HL-60 (cell line): ENCODE measurements at regions not wholly inside any gene's neighbourhood (a gene's known extent, or its start where the extent isn't known, plus 50 kb on each side); places are given as distances from the start of the nearest gene placed in this dataset.

Experiments
- DNase-seq, 2 experiments: peaks; one replicate each; pipeline ENCODE4 v3.0.0-alpha.2; 2010 to 2020; ENCODE audit warnings: low read depth in 1 of 2, low spot score in 1 of 2
- H3K27ac ChIP-seq: fragments of 250-450 bp; sonication (Bioruptor Pico); replicated peaks from 2 replicates; pipeline ENCODE4 v1.5.1; 2020; ENCODE audit warnings: mild to moderate bottlenecking, moderate library complexity
- H3K27me3 ChIP-seq: fragments of 250-450 bp; sonication (Bioruptor Pico); 2 replicates; pipeline ENCODE4 v1.5.1; 2021; ENCODE audit warnings: mild to moderate bottlenecking, moderate library complexity; ENCODE audit not compliant: insufficient read depth, poor library complexity, severe bottlenecking
- H3K4me3 ChIP-seq: replicated peaks from 2 replicates; pipeline ENCODE4 v1.5.1; 2011; ENCODE audit warnings: mild to moderate bottlenecking, control low read depth, low read length; ENCODE audit not compliant: insufficient read depth
- CTCF ChIP-seq: IDR thresholded peaks from one replicate; pipeline ENCODE4 v1.5.1; 2011; ENCODE audit warnings: low read length, control low read depth, inconsistent platforms; ENCODE audit not compliant: insufficient read depth
- GABPA ChIP-seq: IDR thresholded peaks from 2 replicates; pipeline ENCODE4 v1.6.1; 2012; ENCODE audit warnings: low read depth
- POLR2AphosphoS5 ChIP-seq: IDR thresholded peaks from 2 replicates; pipeline ENCODE4 v1.6.1; 2012; ENCODE audit warnings: low read depth
- SPI1 ChIP-seq: IDR thresholded peaks from 2 replicates; pipeline ENCODE4 v1.6.1; 2012; ENCODE audit warnings: low read depth, mild to moderate bottlenecking, borderline replicate concordance
- TF ChIP-seq, protein P1 (sequence below): IDR thresholded peaks from 2 replicates; pipeline ENCODE4 v1.6.1; 2012; ENCODE audit warnings: low read depth; ENCODE audit not compliant: insufficient replicate concordance

DNA sequence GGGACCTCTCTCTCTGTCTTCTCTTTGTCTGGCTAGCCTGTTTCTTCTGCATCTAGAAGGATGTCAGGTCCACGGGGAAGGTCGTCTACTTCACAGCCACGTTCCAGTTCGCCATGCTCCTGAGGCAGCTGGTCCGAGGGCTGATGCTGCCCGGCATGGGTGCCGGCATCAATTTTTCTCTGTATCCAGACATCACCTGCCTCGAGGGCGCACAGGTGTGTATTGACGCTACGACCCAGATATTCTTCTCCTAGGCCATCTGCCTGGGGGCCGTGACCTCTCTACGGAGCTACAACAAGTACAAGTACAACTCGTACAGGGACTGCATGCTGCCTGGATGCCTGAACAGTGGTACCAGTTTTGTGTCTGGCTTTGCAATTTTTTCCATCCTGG is 841.6 kb upstream of the TMPRSS15 start:
- Histone ChIP-seq H3K27ac (no peak overlapping the region), H3K4me3 (no peak overlapping the region), H3K27me3 (no peaks in the 10 kb centered on the region)
- TF ChIP-seq CTCF (no peak), SPI1 (no peak), POLR2AphosphoS5 (no peak), GABPA (no peak)
- TF ChIP-seq, protein P1, sequence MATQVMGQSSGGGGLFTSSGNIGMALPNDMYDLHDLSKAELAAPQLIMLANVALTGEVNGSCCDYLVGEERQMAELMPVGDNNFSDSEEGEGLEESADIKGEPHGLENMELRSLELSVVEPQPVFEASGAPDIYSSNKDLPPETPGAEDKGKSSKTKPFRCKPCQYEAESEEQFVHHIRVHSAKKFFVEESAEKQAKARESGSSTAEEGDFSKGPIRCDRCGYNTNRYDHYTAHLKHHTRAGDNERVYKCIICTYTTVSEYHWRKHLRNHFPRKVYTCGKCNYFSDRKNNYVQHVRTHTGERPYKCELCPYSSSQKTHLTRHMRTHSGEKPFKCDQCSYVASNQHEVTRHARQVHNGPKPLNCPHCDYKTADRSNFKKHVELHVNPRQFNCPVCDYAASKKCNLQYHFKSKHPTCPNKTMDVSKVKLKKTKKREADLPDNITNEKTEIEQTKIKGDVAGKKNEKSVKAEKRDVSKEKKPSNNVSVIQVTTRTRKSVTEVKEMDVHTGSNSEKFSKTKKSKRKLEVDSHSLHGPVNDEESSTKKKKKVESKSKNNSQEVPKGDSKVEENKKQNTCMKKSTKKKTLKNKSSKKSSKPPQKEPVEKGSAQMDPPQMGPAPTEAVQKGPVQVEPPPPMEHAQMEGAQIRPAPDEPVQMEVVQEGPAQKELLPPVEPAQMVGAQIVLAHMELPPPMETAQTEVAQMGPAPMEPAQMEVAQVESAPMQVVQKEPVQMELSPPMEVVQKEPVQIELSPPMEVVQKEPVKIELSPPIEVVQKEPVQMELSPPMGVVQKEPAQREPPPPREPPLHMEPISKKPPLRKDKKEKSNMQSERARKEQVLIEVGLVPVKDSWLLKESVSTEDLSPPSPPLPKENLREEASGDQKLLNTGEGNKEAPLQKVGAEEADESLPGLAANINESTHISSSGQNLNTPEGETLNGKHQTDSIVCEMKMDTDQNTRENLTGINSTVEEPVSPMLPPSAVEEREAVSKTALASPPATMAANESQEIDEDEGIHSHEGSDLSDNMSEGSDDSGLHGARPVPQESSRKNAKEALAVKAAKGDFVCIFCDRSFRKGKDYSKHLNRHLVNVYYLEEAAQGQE: no peak
- DNase-seq: no peak

- no peak overlapping the region for H3K4me3 ChIP-seq
- DNase-seq: no peak
- H3K27me3 ChIP-seq: no peaks in the 10 kb centered on the region
- TF ChIP-seq CTCF (no peak), POLR2AphosphoS5 (no peak), GABPA (no peak), SPI1 (no peak)
- TF ChIP-seq, protein P1: no peak
- H3K27ac ChIP-seq: no peak overlapping the region
Measured at GRCh38 chr21:19246018-19246417, 842.4 kb upstream of the TMPRSS15 start.

DNA sequence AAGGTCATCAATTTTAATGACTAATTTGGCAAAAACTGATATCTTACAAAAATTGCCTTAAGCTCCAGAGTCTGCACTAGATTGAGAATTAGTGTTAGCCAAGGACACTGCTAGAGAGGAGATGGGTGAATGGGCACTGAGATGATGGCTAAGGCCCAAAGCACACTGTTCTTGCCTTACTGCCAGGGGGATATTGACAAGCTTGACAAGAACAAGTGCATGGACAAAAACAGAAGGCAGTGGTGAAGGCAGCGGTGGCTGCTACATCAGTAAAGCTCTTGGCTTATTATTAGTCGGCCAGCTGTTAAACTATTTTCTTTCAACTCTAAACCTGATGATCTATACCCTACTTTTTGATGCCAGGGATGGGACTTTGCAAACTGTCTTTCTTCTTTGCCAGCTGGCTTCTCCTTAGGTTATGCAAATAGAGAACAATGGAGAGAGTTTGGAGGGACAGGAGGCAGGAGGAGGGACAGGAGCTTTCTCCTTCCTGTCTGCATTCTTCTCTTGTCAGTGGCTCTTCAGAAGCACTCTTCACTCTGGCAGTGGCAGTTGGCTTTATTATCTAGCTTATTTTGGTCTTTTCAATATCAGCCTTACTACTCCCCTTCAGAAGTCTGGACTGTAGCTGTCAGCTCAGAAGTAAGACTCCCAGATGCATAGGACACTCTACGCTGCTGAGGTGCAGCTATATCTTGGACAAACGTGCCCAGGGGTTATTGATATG is 853.5 kb upstream of the TMPRSS15 start:
- no peaks in the 10 kb centered on the region for H3K27me3 ChIP-seq
- TF ChIP-seq GABPA (no peak), CTCF (no peak), POLR2AphosphoS5 (no peak), SPI1 (no peak)
- TF ChIP-seq, protein P1: no peak
- no peak for DNase-seq

More for the DNA sequence above, 853.5 kb upstream of the TMPRSS15 start:
- H3K4me3 ChIP-seq: no peak overlapping the region
- H3K27ac ChIP-seq: no peak overlapping the region
